HCT116 (cell line): ENCODE measurements at regions not wholly inside any gene's neighbourhood (a gene's known extent, or its start where the extent isn't known, plus 50 kb on each side); places are given as distances from the start of the nearest gene placed in this dataset.
"Not testable (repeated sequence)": the region's sequence is repeated elsewhere in the genome, so short reads cannot be mapped to it uniquely, and the experiment has no call there.

Experiments
- ATAC-seq: fragments of 200-7000 bp; cut with Tn5 transposase; 2 replicates; pipeline ENCODE4 v1.9.1; 2020; ENCODE audit warnings: mild to moderate bottlenecking, moderate library complexity
- BruUV-seq: library from RNA; stranded (reverse); fragments of 400-500 nt; replicated peaks from 2 replicates; lab custom pipeline; 2021; lab: Mats Ljungman, UMichigan
- CTCF ChIA-PET: fragments of 300-600 bp; sonication (Branson Sonifier 250); formaldehyde crosslinking; loops from one replicate; lab custom pipeline; 2021; ENCODE audit warnings: antibody characterized with exemption; lab: Charles Lee
- POLR2A ChIA-PET: fragments of 300-600, 350-600 bp; sonication (Branson Sonifier 250); formaldehyde crosslinking; loops from one replicate; lab custom pipeline; 2021; ENCODE audit warnings: antibody characterized with exemption; lab: Charles Lee
- RAD21 ChIA-PET, 2 experiments: fragments of 300-600 bp; sonication (Branson Sonifier 250); formaldehyde crosslinking; loops; one replicate each; lab custom pipeline; 2023; ENCODE audit warnings: low total read pairs in 2 of 2; ENCODE audit not compliant: uncharacterized antibody in 2 of 2, unreplicated experiment in 2 of 2, low non-redundant PET in 1 of 2; lab: Charles Lee
- DNase-seq: peaks from one replicate; pipeline ENCODE4 v3.0.0-alpha.2; 2010; ENCODE audit warnings: low read depth, low spot score
- H2AFZ ChIP-seq: fragments of 200-600 bp; shearing (Covaris generic), sonication (generic); 2 replicates; pipeline ENCODE4 v1.6.1; 2017; ENCODE audit warnings: low read depth, mixed run types, mixed read lengths, antibody characterized with exemption, low read length; ENCODE audit not compliant: poor library complexity, severe bottlenecking
- H3K27ac ChIP-seq: 2 replicates; pipeline ENCODE4 v1.5.1; 2012; ENCODE audit warnings: low read depth, low read length
- H3K27me3 ChIP-seq: fragments of 200-600 bp; sonication (generic); 2 replicates; pipeline ENCODE4 v1.6.1; 2016; ENCODE audit warnings: mixed run types, low read length, mixed read lengths; ENCODE audit not compliant: insufficient read depth
- H3K36me3 ChIP-seq, 2 experiments: fragments of 200-500 bp in 1 of 2; fragments of 200-600 bp in 1 of 2; sonication (Bioruptor generic) in 1 of 2; sonication (generic) in 1 of 2; 2 replicates each; pipeline versions ENCODE4 v1.5.1 to v1.6.1; 2014 to 2016; ENCODE audit warnings: low read length in 2 of 2, inconsistent platforms in 1 of 2, mixed read lengths in 1 of 2, mixed run types in 1 of 2; ENCODE audit not compliant: insufficient read depth in 2 of 2, control insufficient read depth in 1 of 2
- H3K4me1 ChIP-seq, 2 experiments: fragments of 200-600 bp in 1 of 2; sonication (generic) in 1 of 2; 2 replicates each; pipeline versions ENCODE4 v1.5.1 to v1.6.1; 2012 to 2017; ENCODE audit warnings: low read length in 2 of 2, inconsistent platforms in 1 of 2, mild to moderate bottlenecking in 1 of 2, mixed read lengths in 1 of 2, mixed run types in 1 of 2, moderate library complexity in 1 of 2; ENCODE audit not compliant: insufficient read depth in 2 of 2, control insufficient read depth in 1 of 2
- H3K4me2 ChIP-seq: fragments of 200-600 bp; sonication (generic); 2 replicates; pipeline ENCODE4 v1.6.1; 2017; ENCODE audit warnings: mixed run types, low read length, mixed read lengths
- H3K4me3 ChIP-seq, 2 experiments: fragments of 200-600 bp in 1 of 2; sonication (generic) in 1 of 2; replicated peaks in 1 of 2; 2 replicates each; pipeline ENCODE4 v1.5.1; 2011 to 2016; ENCODE audit warnings: low read length in 2 of 2, control low read depth in 1 of 2, low read depth in 1 of 2, mild to moderate bottlenecking in 1 of 2, mixed read lengths in 1 of 2, mixed run types in 1 of 2
- H3K79me2 ChIP-seq: fragments of 200-600 bp; sonication (generic); 2 replicates; pipeline ENCODE4 v1.6.1; 2017; ENCODE audit warnings: mild to moderate bottlenecking, mixed run types, low read length, moderate library complexity, mixed read lengths; ENCODE audit not compliant: insufficient read depth
- H3K9ac ChIP-seq: fragments of 200-600 bp; sonication (generic); 2 replicates; pipeline ENCODE4 v1.6.1; 2016; ENCODE audit warnings: low read length, mixed read lengths
- H3K9me2 ChIP-seq: fragments of 200-600 bp; sonication (generic), shearing (Covaris generic); 2 replicates; pipeline ENCODE4 v1.6.1; 2017; ENCODE audit warnings: mixed run types, mild to moderate bottlenecking, moderate library complexity; ENCODE audit not compliant: insufficient read depth
- H3K9me3 ChIP-seq, 2 experiments: fragments of 200-500 bp in 1 of 2; fragments of 200-600 bp in 1 of 2; sonication (Bioruptor generic) in 1 of 2; sonication (generic) in 1 of 2; 2 replicates each; pipeline ENCODE4 v1.6.1; 2014 to 2017; ENCODE audit warnings: low read length in 2 of 2, mixed read lengths in 2 of 2, inconsistent platforms in 1 of 2, low read depth in 1 of 2, mild to moderate bottlenecking in 1 of 2, mixed run types in 1 of 2, moderate library complexity in 1 of 2; ENCODE audit not compliant: control insufficient read depth in 1 of 2, insufficient read depth in 1 of 2
- H4K20me1 ChIP-seq: fragments of 200-600 bp; sonication (generic), shearing (Covaris generic); 2 replicates; pipeline ENCODE4 v1.6.1; 2017; ENCODE audit warnings: mixed run types, mild to moderate bottlenecking, moderate library complexity; ENCODE audit not compliant: insufficient read depth
- CBX3 ChIP-seq: IDR thresholded peaks from 2 replicates; pipeline ENCODE4 v1.6.1; 2012; ENCODE audit warnings: low read depth
- EGR1 ChIP-seq: IDR thresholded peaks from 2 replicates; pipeline ENCODE4 v1.6.1; 2012; ENCODE audit warnings: low read depth
- ELF1 ChIP-seq: IDR thresholded peaks from 2 replicates; pipeline ENCODE4 v1.6.1; 2012; ENCODE audit warnings: low read depth, borderline replicate concordance
- JUND ChIP-seq: IDR thresholded peaks from 2 replicates; pipeline ENCODE4 v1.6.1; 2012
- MAX ChIP-seq: IDR thresholded peaks from 2 replicates; pipeline ENCODE4 v1.6.1; 2012
- RAD21 ChIP-seq: IDR thresholded peaks from 2 replicates; pipeline ENCODE4 v1.6.1; 2012; ENCODE audit warnings: low read depth, mild to moderate bottlenecking
- SP1 ChIP-seq: IDR thresholded peaks from 2 replicates; pipeline ENCODE4 v1.6.1; 2012; ENCODE audit warnings: low read depth
- SRF ChIP-seq: IDR thresholded peaks from 2 replicates; pipeline ENCODE4 v1.6.1; 2012; ENCODE audit warnings: low read depth
- YY1 ChIP-seq: IDR thresholded peaks from 2 replicates; pipeline ENCODE4 v1.6.1; 2011; ENCODE audit warnings: low read length, low read depth, moderate library complexity, mild to moderate bottlenecking; ENCODE audit not compliant: insufficient replicate concordance; ENCODE audit errors: extremely low read depth
- ZBTB33 ChIP-seq: IDR thresholded peaks from 2 replicates; pipeline ENCODE4 v1.6.1; 2011; ENCODE audit warnings: mild to moderate bottlenecking, low read length, moderate library complexity; ENCODE audit not compliant: insufficient replicate concordance; ENCODE audit errors: extremely low read depth
- ZNF274 ChIP-seq: fragments of 200-500 bp; sonication (Bioruptor generic); IDR thresholded peaks from 2 replicates; pipeline ENCODE4 v1.6.1; 2014; ENCODE audit warnings: mild to moderate bottlenecking, low read depth, low read length, inconsistent platforms
- intact Hi-C: fragments of 100-400 bp; cut with micrococcal nuclease; formaldehyde crosslinking; loops from 2 replicates; pipeline ENCODE4 v1.10.0; 2022

- CTCF ChIA-PET = interaction anchor here (1.3 kb wide), 1 partner anchor 13 kb away, joined by 4 read pairs; no protein-coding TSS in a partner anchor
- intact Hi-C loops = loop anchor here (1.0 kb wide), 1 partner anchor 48 kb away; no protein-coding TSS in a partner anchor
- no peak for DNase-seq
These were observed 272.6 kb downstream of the CCSER2 start for GRCh38 chr10:84600947-84601346.

GRCh38 chr10:84602543-84602942 lies 274.2 kb downstream of the CCSER2 start:
- intact Hi-C loops, H3K9me3 ChIP-seq, ATAC-seq, H2AFZ ChIP-seq, H3K4me1 ChIP-seq, H3K79me2 ChIP-seq, RAD21 ChIA-PET, H3K4me3 ChIP-seq, CTCF ChIA-PET, H3K36me3 ChIP-seq, BruUV-seq, H4K20me1 ChIP-seq, DNase-seq, H3K27ac ChIP-seq, H3K9me2 ChIP-seq, H3K4me2 ChIP-seq, H3K9ac ChIP-seq, POLR2A ChIA-PET: not testable (repeated sequence)
- peaks cover 36% of the 10 kb centered on the region for H3K27me3 ChIP-seq

More at GRCh38 chr10:84600947-84601346, 272.6 kb downstream of the CCSER2 start:
- no peak for ATAC-seq
- ChIA-PET RAD21 (no interaction called here), POLR2A (no interaction called here)
- H3K4me3 ChIP-seq = no peak overlapping the region
- H3K27ac ChIP-seq = no peak overlapping the region
- H4K20me1 ChIP-seq = no peaks in the 10 kb centered on the region
- no peaks in the 10 kb centered on the region for H3K4me1 ChIP-seq
- no peaks in the 10 kb centered on the region for H3K36me3 ChIP-seq
- no peaks in the 10 kb centered on the region for H3K9me2 ChIP-seq
- no peak overlapping the region for H2AFZ ChIP-seq
- no peak overlapping the region for H3K4me2 ChIP-seq
- TF ChIP-seq MAX (no peak), CBX3 (no peak), RAD21 (no peak), JUND (no peak), ELF1 (no peak), EGR1 (no peak), SP1 (no peak), ZBTB33 (no peak), SRF (no peak), ZNF274 (no peak), YY1 (no peak)
- peaks cover 32% of the 10 kb centered on the region for H3K27me3 ChIP-seq
- no peaks in the 10 kb centered on the region for H3K79me2 ChIP-seq
- H3K9me3 ChIP-seq = no peaks in the 10 kb centered on the region
- BruUV-seq = no TSS peak
- no peak overlapping the region for H3K9ac ChIP-seq
